Kidney (tissue), 13 donors: ENCODE measurements at regions not wholly inside any gene's neighbourhood (a gene's known extent, or its start where the extent isn't known, plus 50 kb on each side); places are given as distances from the start of the nearest gene placed in this dataset.

Source experiments
- DNase-seq, 5 donors: peaks; one replicate each; pipeline ENCODE4 v3.0.0-alpha.2; 2013 to 2020
- FAIRE-seq: peaks from 2 replicates; lab custom pipeline; 2012; peaks lifted over from hg19 to GRCh38; lab: Jason Lieb, UNC
- H3K27ac ChIP-seq, 2 donors: one replicate each; pipeline ENCODE4 v1.7.0; 2013; ENCODE audit warnings: low read depth in 2 of 2, low read length in 2 of 2, inconsistent platforms in 1 of 2
- H3K27me3 ChIP-seq: one replicate; pipeline ENCODE4 v1.7.1; 2013; ENCODE audit warnings: low read length, inconsistent platforms; ENCODE audit not compliant: control insufficient read depth, insufficient read depth
- H3K36me3 ChIP-seq, 3 donors: one replicate each; pipeline versions ENCODE4 v1.7.0 to v1.7.1; 2013; ENCODE audit warnings: low read length in 3 of 3, control low read depth in 1 of 3, inconsistent platforms in 1 of 3; ENCODE audit not compliant: insufficient read depth in 3 of 3, control insufficient read depth in 2 of 3
- H3K4me1 ChIP-seq, 3 donors: one replicate each; pipeline versions ENCODE4 v1.7.0 to v1.7.1; 2013; ENCODE audit warnings: low read length in 3 of 3, inconsistent platforms in 1 of 3, low read depth in 1 of 3; ENCODE audit not compliant: control insufficient read depth in 2 of 3, insufficient read depth in 2 of 3
- H3K4me3 ChIP-seq, 3 donors: one replicate each; pipeline versions ENCODE4 v1.7.0 to v1.8.1; 2013; ENCODE audit warnings: low read length in 3 of 3, control low read depth in 1 of 3, inconsistent platforms in 1 of 3
- H3K9ac ChIP-seq, 3 donors: one replicate each; pipeline versions ENCODE4 v1.7.0 to v1.7.1; 2013; ENCODE audit warnings: low read length in 3 of 3, control low read depth in 1 of 3, inconsistent platforms in 1 of 3
- H3K9me3 ChIP-seq, 3 donors: one replicate each; pipeline versions ENCODE4 v1.7.0 to v1.7.1; 2013; ENCODE audit warnings: low read length in 3 of 3, control low read depth in 1 of 3, inconsistent platforms in 1 of 3; ENCODE audit not compliant: control insufficient read depth in 2 of 3, insufficient read depth in 1 of 3
- intact Hi-C: fragments of 100-400 bp; cut with DNase I; formaldehyde crosslinking; loops from one replicate; pipeline ENCODE4 v1.11.1; 2022
- TF ChIP-seq, protein P1 (sequence below): IDR thresholded peaks from 3 replicates; pipeline ENCODE4 v1.5.1; 2012; ENCODE audit warnings: mild to moderate bottlenecking, moderate library complexity, borderline replicate concordance; ENCODE audit not compliant: insufficient read depth; ENCODE audit errors: extremely low read depth
- donor health status: control.
- donor health status: control.
- donor health status: control.
- donor health status: control.
- donor health status: control.
- donor health status: DM: yes; HTN: yes; CAD: no.
- donor health status: Normal renal cell carcinoma (clear cell type).

DNA sequence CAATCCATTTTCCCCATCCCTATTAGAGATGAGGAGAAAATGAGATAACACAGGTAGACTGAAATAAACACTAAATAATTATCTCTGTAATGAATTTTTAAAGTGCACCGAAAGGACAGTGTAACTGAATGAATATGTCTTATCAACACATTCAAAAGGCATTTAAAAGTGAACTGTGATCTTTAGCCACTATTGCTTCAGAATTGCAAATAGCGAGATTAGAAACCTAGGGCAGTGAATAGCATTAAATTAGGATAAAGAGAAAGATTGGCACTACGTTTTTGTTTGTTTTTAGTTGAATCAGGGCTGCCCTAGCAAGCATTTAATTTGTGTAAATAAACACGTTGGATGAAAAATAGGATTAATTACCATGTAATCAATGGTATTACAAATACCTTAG is 537.5 kb downstream of the ELAVL2 start:
- intact Hi-C loops, result no loop called here
- H3K4me1 ChIP-seq, result no peaks in the 10 kb centered on the region
- no peak overlapping the region for H3K9ac ChIP-seq
- no peaks in the 10 kb centered on the region for H3K9me3 ChIP-seq
- FAIRE-seq (no peak), DNase-seq (no peak)
- H3K27ac ChIP-seq, result no peak overlapping the region
- TF ChIP-seq, protein P1, sequence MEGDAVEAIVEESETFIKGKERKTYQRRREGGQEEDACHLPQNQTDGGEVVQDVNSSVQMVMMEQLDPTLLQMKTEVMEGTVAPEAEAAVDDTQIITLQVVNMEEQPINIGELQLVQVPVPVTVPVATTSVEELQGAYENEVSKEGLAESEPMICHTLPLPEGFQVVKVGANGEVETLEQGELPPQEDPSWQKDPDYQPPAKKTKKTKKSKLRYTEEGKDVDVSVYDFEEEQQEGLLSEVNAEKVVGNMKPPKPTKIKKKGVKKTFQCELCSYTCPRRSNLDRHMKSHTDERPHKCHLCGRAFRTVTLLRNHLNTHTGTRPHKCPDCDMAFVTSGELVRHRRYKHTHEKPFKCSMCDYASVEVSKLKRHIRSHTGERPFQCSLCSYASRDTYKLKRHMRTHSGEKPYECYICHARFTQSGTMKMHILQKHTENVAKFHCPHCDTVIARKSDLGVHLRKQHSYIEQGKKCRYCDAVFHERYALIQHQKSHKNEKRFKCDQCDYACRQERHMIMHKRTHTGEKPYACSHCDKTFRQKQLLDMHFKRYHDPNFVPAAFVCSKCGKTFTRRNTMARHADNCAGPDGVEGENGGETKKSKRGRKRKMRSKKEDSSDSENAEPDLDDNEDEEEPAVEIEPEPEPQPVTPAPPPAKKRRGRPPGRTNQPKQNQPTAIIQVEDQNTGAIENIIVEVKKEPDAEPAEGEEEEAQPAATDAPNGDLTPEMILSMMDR, result no peak
- H3K27me3 ChIP-seq, result no peaks in the 10 kb centered on the region
- no peak overlapping the region for H3K4me3 ChIP-seq
- H3K36me3 ChIP-seq, result no peaks in the 10 kb centered on the region

DNA sequence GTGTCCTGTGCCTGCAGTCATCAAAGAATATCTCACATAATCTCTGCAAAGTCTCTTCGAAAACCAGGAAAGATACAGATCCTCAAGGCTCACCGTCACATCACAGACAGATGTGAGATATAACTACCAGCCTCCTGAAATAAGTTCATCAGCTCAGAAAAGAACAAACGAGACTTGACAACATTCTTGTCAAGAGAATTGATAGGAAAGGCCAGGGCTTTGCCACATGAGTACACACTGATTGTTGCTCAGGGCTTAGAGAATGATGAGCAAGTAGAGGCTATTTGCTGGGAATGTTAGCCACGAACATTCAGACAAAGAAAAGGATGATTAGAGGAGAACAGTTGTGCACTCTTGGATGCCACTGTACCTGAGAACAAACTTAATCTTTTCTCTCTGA is 535.1 kb downstream of the ELAVL2 start:
- no peak overlapping the region for H3K9ac ChIP-seq
- DNase-seq (no peak), FAIRE-seq (no peak)
- intact Hi-C loops, result loop anchor here (5.0 kb wide), 1 partner anchor 36 kb away; no protein-coding TSS in a partner anchor
- no peaks in the 10 kb centered on the region for H3K27me3 ChIP-seq
- no peaks in the 10 kb centered on the region for H3K36me3 ChIP-seq
- no peaks in the 10 kb centered on the region for H3K4me1 ChIP-seq
- no peak overlapping the region for H3K4me3 ChIP-seq
- no peaks in the 10 kb centered on the region for H3K9me3 ChIP-seq
- no peak overlapping the region for H3K27ac ChIP-seq
- TF ChIP-seq, protein P1, result no peak

DNA sequence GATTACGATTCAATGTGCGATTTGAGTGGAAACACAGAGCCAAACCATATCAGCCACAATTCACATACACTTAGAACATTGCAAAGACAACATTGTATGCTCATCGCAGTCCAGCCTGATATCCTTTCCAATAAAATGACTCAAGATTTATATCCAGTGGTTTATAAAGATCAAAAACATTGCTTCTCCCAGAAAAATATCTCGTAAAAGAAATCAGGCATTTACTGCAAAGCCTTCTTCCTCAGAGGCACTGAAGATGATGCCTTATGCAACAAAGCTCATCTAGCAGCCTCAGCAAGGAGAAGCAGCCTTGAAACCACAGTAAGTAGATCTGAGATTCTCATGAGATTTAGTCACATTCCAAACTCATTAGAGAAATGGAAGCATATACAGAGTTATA is 523.8 kb downstream of the ELAVL2 start:
- FAIRE-seq, result no peak
- TF ChIP-seq, protein P1, result no peak
- intact Hi-C loops, result no loop called here

DNA sequence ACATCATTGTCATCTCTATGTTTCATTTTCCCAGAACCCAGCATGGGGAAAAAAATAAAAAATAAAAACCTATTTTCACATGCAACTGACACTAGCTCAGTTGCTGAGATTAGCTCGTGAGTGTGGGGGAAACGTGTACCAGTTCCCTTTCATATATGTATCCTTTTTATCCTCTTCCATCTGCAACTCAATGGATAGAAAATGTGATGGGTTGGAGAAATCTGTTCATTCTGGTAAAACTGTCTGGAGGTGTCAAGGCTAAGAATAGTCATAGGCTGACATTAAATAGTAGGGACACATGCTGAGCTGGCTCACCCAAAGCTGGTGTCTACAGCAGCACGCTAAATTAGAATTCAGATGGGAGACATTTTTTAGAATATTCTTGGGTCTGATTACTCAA is 519.3 kb downstream of the ELAVL2 start:
- no peaks in the 10 kb centered on the region for H3K9me3 ChIP-seq
- H3K9ac ChIP-seq, result no peak overlapping the region
- no peak overlapping the region for H3K27ac ChIP-seq
- TF ChIP-seq, protein P1, result no peak
- intact Hi-C loops, result no loop called here
- FAIRE-seq (no peak), DNase-seq (no peak)
- no peaks in the 10 kb centered on the region for H3K4me1 ChIP-seq
- no peaks in the 10 kb centered on the region for H3K36me3 ChIP-seq
- H3K27me3 ChIP-seq, result no peaks in the 10 kb centered on the region
- H3K4me3 ChIP-seq, result no peak overlapping the region

More for the DNA sequence above, 523.8 kb downstream of the ELAVL2 start:
- Histone ChIP-seq H3K4me3 (no peak overlapping the region), H3K4me1 (no peaks in the 10 kb centered on the region), H3K9ac (no peak overlapping the region), H3K36me3 (no peaks in the 10 kb centered on the region), H3K27me3 (no peaks in the 10 kb centered on the region), H3K27ac (no peak overlapping the region), H3K9me3 (no peaks in the 10 kb centered on the region)
- DNase-seq, result no peak
